ENCODE measurements at regions not wholly inside any gene's neighbourhood (a gene's known extent, or its start where the extent isn't known, plus 50 kb on each side); places are given as distances from the start of the nearest gene placed in this dataset.

- no peak for TF ChIP-seq CTCF (conservative IDR thresholded peaks at IDR 0.05)
- TF ChIP-seq ZFX (IDR thresholded peaks at IDR 0.05), result no peak
Observed at GRCh38 chr2:44056947-44057346, 61.2 kb upstream of the LRPPRC start.

Data from C4-2B (cell line).